Esophagus squamous epithelium (tissue), 4 donors: ENCODE measurements at regions not wholly inside any gene's neighbourhood (a gene's known extent, or its start where the extent isn't known, plus 50 kb on each side); places are given as distances from the start of the nearest gene placed in this dataset.

Experiments
- CTCF ChIP-seq, 6 experiments: fragments of 450-650 bp in 4 of 6; fragments of 200-600 bp in 2 of 6; sonication (generic) in 2 of 6; IDR thresholded peaks; one replicate each; pipeline ENCODE4 v1.5.1; 2016 to 2019; ENCODE audit warnings: antibody characterized with exemption in 6 of 6, mild to moderate bottlenecking in 4 of 6, moderate library complexity in 4 of 6
- POLR2A ChIP-seq, 4 donors: fragments of 450-650 bp; IDR thresholded peaks; one replicate each; pipeline ENCODE4 v1.6.1; 2017; ENCODE audit warnings: antibody characterized with exemption in 4 of 4, mild to moderate bottlenecking in 4 of 4, moderate library complexity in 3 of 4

DNA sequence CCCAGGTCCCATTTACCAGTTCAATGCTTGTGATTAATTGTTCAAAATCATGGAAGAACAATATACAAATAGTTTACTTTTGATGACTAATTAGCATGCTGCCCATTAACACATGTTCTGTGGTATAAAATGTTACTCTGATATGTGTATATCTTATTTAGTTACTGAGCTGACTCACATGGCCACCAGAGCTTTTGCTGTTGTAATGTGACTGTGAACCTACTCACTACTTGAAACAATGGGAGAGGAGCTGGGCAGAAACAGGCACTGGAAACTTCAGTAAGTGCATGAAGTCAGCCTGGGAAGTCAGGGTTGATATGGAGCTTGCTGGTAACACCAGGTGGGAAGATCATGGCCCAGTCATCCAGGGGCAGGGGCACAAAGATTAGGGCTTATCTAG, 72.7 kb upstream of the MAD2L1 start:
- TF ChIP-seq CTCF (IDR thresholded peaks at IDR 0.05) = no peak
- TF ChIP-seq POLR2A (IDR thresholded peaks at IDR 0.05) = no peak
